Kidney (tissue), 13 donors: ENCODE measurements at regions not wholly inside any gene's neighbourhood (a gene's known extent, or its start where the extent isn't known, plus 50 kb on each side); places are given as distances from the start of the nearest gene placed in this dataset.
A peak's percentile ranks its signal among the peaks of the same experiment; 100 is the strongest.

Experiments used
- DNase-seq, 5 donors: peaks; one replicate each; pipeline ENCODE4 v3.0.0-alpha.2; 2013 to 2020
- FAIRE-seq: peaks from 2 replicates; lab custom pipeline; 2012; peaks lifted over from hg19 to GRCh38; lab: Jason Lieb, UNC
- H3K27ac ChIP-seq, 2 donors: one replicate each; pipeline ENCODE4 v1.7.0; 2013; ENCODE audit warnings: low read depth in 2 of 2, low read length in 2 of 2, inconsistent platforms in 1 of 2
- H3K27me3 ChIP-seq: one replicate; pipeline ENCODE4 v1.7.1; 2013; ENCODE audit warnings: low read length, inconsistent platforms; ENCODE audit not compliant: control insufficient read depth, insufficient read depth
- H3K36me3 ChIP-seq, 3 donors: one replicate each; pipeline versions ENCODE4 v1.7.0 to v1.7.1; 2013; ENCODE audit warnings: low read length in 3 of 3, control low read depth in 1 of 3, inconsistent platforms in 1 of 3; ENCODE audit not compliant: insufficient read depth in 3 of 3, control insufficient read depth in 2 of 3
- H3K4me1 ChIP-seq, 3 donors: one replicate each; pipeline versions ENCODE4 v1.7.0 to v1.7.1; 2013; ENCODE audit warnings: low read length in 3 of 3, inconsistent platforms in 1 of 3, low read depth in 1 of 3; ENCODE audit not compliant: control insufficient read depth in 2 of 3, insufficient read depth in 2 of 3
- H3K4me3 ChIP-seq, 3 donors: one replicate each; pipeline versions ENCODE4 v1.7.0 to v1.8.1; 2013; ENCODE audit warnings: low read length in 3 of 3, control low read depth in 1 of 3, inconsistent platforms in 1 of 3
- H3K9ac ChIP-seq, 3 donors: one replicate each; pipeline versions ENCODE4 v1.7.0 to v1.7.1; 2013; ENCODE audit warnings: low read length in 3 of 3, control low read depth in 1 of 3, inconsistent platforms in 1 of 3
- H3K9me3 ChIP-seq, 3 donors: one replicate each; pipeline versions ENCODE4 v1.7.0 to v1.7.1; 2013; ENCODE audit warnings: low read length in 3 of 3, control low read depth in 1 of 3, inconsistent platforms in 1 of 3; ENCODE audit not compliant: control insufficient read depth in 2 of 3, insufficient read depth in 1 of 3
- intact Hi-C: fragments of 100-400 bp; cut with DNase I; formaldehyde crosslinking; loops from one replicate; pipeline ENCODE4 v1.11.1; 2022
- TF ChIP-seq, protein P1 (sequence below): IDR thresholded peaks from 3 replicates; pipeline ENCODE4 v1.5.1; 2012; ENCODE audit warnings: mild to moderate bottlenecking, moderate library complexity, borderline replicate concordance; ENCODE audit not compliant: insufficient read depth; ENCODE audit errors: extremely low read depth
- donor health status: control.
- donor health status: control.
- donor health status: control.
- donor health status: control.
- donor health status: control.
- donor health status: DM: yes; HTN: yes; CAD: no.
- donor health status: Normal renal cell carcinoma (clear cell type).

DNA sequence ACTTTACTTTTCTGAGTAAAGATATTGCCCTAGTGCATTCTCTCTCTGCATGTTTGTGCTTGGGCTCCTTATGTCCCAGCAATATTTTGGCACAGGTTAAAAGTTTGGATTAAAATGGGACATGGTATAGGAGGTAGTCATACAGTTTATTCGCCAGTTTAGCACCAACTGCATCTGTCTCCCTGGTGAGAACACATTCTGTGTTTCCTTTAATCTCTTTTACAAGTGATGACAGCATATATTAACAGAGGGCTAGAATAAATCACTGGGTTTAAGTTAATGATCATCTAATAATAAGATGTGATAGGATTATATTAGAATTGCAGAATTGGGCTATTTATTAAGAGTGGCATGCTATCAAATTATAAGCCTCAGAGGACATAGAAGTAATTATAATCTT is 550.1 kb downstream of the LRRC70 start:
- TF ChIP-seq, protein P1, sequence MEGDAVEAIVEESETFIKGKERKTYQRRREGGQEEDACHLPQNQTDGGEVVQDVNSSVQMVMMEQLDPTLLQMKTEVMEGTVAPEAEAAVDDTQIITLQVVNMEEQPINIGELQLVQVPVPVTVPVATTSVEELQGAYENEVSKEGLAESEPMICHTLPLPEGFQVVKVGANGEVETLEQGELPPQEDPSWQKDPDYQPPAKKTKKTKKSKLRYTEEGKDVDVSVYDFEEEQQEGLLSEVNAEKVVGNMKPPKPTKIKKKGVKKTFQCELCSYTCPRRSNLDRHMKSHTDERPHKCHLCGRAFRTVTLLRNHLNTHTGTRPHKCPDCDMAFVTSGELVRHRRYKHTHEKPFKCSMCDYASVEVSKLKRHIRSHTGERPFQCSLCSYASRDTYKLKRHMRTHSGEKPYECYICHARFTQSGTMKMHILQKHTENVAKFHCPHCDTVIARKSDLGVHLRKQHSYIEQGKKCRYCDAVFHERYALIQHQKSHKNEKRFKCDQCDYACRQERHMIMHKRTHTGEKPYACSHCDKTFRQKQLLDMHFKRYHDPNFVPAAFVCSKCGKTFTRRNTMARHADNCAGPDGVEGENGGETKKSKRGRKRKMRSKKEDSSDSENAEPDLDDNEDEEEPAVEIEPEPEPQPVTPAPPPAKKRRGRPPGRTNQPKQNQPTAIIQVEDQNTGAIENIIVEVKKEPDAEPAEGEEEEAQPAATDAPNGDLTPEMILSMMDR = no peak
- Histone ChIP-seq H3K4me3 (no peak overlapping the region), H3K9me3 (no peaks in the 10 kb centered on the region), H3K27me3 (no peaks in the 10 kb centered on the region), H3K9ac (no peak overlapping the region), H3K4me1 (no peaks in the 10 kb centered on the region), H3K36me3 (no peaks in the 10 kb centered on the region), H3K27ac (no peak overlapping the region)
- intact Hi-C loops = no loop called here
- FAIRE-seq (no peak), DNase-seq (no peak)

DNA sequence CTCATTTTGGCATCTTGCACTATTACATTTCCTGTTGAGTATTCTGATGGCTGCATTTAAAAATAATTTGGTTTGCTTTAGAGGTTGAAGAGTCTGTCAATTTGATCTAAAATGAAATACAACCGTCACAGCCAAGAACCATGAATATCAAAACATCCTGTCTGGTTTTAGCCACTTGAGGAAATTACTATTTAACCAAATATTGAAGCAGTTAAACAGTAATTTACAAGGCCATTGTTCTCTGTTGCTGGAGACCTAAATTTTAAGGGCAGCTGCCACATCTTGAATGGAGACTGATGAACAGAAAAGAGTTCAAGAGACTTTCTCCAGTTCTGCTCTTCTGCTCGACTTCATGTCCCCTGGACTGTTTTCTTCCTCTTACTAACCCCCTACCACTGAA is 549.4 kb downstream of the LRRC70 start:
- intact Hi-C loops = no loop called here
- H3K9me3 ChIP-seq = no peaks in the 10 kb centered on the region
- no peak overlapping the region for H3K4me3 ChIP-seq
- no peak overlapping the region for H3K9ac ChIP-seq
- H3K27ac ChIP-seq = no peak overlapping the region
- DNase-seq (peak in 2 of 5 donors; percentile 9 to 18), FAIRE-seq (no peak)
- no peaks in the 10 kb centered on the region for H3K36me3 ChIP-seq
- H3K27me3 ChIP-seq = no peaks in the 10 kb centered on the region
- H3K4me1 ChIP-seq = no peaks in the 10 kb centered on the region
- TF ChIP-seq, protein P1 = no peak

DNA sequence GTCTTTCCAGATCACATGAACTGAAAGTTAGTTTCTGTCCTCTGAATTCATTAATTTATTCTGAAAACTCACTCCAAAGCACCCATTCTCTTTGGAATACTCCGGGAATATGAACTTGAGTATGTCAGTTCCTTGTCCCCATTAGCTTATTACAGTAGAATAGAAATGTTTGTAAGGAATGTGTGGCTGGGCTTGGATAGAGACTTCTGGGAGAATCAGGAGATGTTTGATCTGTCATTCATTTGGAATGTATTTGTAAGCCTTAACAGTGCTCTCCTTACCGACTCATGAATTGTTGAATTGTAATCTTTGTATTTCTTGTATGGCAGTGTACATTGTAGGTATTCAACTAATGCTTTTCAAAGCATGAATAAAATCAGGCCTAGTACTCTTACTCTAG is 548.4 kb downstream of the LRRC70 start:
- Histone ChIP-seq H3K27me3 (no peaks in the 10 kb centered on the region), H3K9me3 (no peaks in the 10 kb centered on the region), H3K27ac (no peak overlapping the region), H3K4me3 (no peak overlapping the region), H3K36me3 (no peaks in the 10 kb centered on the region), H3K9ac (no peak overlapping the region), H3K4me1 (no peaks in the 10 kb centered on the region)
- intact Hi-C loops = no loop called here
- no peak for FAIRE-seq
- TF ChIP-seq, protein P1 = no peak
- DNase-seq = no peak

DNA sequence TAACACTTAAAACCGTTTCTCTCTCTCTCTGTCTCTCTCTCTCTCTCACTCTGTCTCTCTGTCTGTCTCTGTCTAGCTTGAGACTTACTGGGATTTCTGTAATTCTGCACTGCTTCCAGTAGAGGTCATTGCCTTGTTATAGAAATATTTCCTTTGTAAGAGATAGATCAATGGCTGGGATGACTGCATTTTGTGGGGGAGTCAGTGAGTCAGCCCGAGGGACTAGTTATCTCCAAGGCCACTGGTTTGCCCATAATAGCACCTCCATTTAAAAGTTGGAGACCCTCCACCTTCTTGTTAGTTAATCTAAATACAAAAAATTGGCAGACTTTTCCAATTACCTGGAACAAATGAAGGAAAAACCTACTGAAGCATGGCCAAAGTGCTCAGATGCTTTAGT is 547.2 kb downstream of the LRRC70 start:
- no peak for FAIRE-seq
- Histone ChIP-seq H3K4me3 (no peak overlapping the region), H3K27ac (no peak overlapping the region), H3K9ac (no peak overlapping the region), H3K27me3 (no peaks in the 10 kb centered on the region), H3K4me1 (no peaks in the 10 kb centered on the region), H3K36me3 (no peaks in the 10 kb centered on the region), H3K9me3 (no peaks in the 10 kb centered on the region)
- peak in 3 of 5 donors; percentile 9 to 60 (median 46) for DNase-seq
- TF ChIP-seq, protein P1 = peak; percentile 38
- intact Hi-C loops = no loop called here
